BLaER1 (cell line): ENCODE measurements at regions not wholly inside any gene's neighbourhood (a gene's known extent, or its start where the extent isn't known, plus 50 kb on each side); places are given as distances from the start of the nearest gene placed in this dataset.

Experiments used
- H3K27ac ChIP-seq: shearing (Covaris generic); formaldehyde crosslinking; 2 replicates; pipeline ENCODE4 v1.8.1; 2022
- H3K27me3 ChIP-seq: shearing (Covaris generic); formaldehyde crosslinking; 2 replicates; pipeline ENCODE4 v1.8.1; 2022
- H3K36me3 ChIP-seq: shearing (Covaris generic); formaldehyde crosslinking; 2 replicates; pipeline ENCODE4 v1.8.1; 2022
- H3K4me1 ChIP-seq: shearing (Covaris generic); formaldehyde crosslinking; 2 replicates; pipeline ENCODE4 v1.8.1; 2022
- H3K4me2 ChIP-seq: shearing (Covaris generic); formaldehyde crosslinking; 2 replicates; pipeline ENCODE4 v1.8.1; 2022
- H3K4me3 ChIP-seq: shearing (Covaris generic); formaldehyde crosslinking; 2 replicates; pipeline ENCODE4 v1.8.1; 2022
- H3K9ac ChIP-seq: shearing (Covaris generic); formaldehyde crosslinking; 2 replicates; pipeline ENCODE4 v1.8.1; 2022
- H3K9me3 ChIP-seq: shearing (Covaris generic); formaldehyde crosslinking; 2 replicates; pipeline ENCODE4 v1.8.1; 2022
- H4K20me1 ChIP-seq: shearing (Covaris generic); formaldehyde crosslinking; 2 replicates; pipeline ENCODE4 v1.8.1; 2022
- Cebpa-rat ChIP-seq: shearing (Covaris generic); IDR thresholded peaks from 2 replicates; pipeline ENCODE4 v1.8.1; 2022

- H3K4me2 ChIP-seq = no peak overlapping the region
- H4K20me1 ChIP-seq = no peaks in the 10 kb centered on the region
- no peak overlapping the region for H3K27ac ChIP-seq
- no peak overlapping the region for H3K9ac ChIP-seq
- no peak for TF ChIP-seq Cebpa-rat
- no peak overlapping the region for H3K4me3 ChIP-seq
- H3K9me3 ChIP-seq = no peaks in the 10 kb centered on the region
- H3K27me3 ChIP-seq = no peaks in the 10 kb centered on the region
- no peaks in the 10 kb centered on the region for H3K4me1 ChIP-seq
- H3K36me3 ChIP-seq = no peaks in the 10 kb centered on the region
Measured at GRCh38 chr5:124278636-124279035, 467.8 kb downstream of the ZNF608 start.

GRCh38 chr5:124277767-124278545 lies 468.5 kb downstream of the ZNF608 start:
- H3K27ac ChIP-seq = no peak overlapping the region
- H3K9me3 ChIP-seq = no peaks in the 10 kb centered on the region

GRCh38 chr5:124276166-124276565 lies 470.3 kb downstream of the ZNF608 start:
- Histone ChIP-seq H4K20me1 (no peaks in the 10 kb centered on the region), H3K36me3 (no peaks in the 10 kb centered on the region), H3K4me3 (no peak overlapping the region), H3K4me2 (no peak overlapping the region), H3K9me3 (no peaks in the 10 kb centered on the region), H3K27me3 (no peaks in the 10 kb centered on the region), H3K9ac (no peak overlapping the region), H3K27ac (no peak overlapping the region), H3K4me1 (no peaks in the 10 kb centered on the region)
- no peak for TF ChIP-seq Cebpa-rat

More at GRCh38 chr5:124277767-124278545, 468.5 kb downstream of the ZNF608 start:
- H3K27me3 ChIP-seq = no peaks in the 10 kb centered on the region
- no peak overlapping the region for H3K9ac ChIP-seq
- no peaks in the 10 kb centered on the region for H3K36me3 ChIP-seq
- no peaks in the 10 kb centered on the region for H3K4me1 ChIP-seq
- H3K4me3 ChIP-seq = no peak overlapping the region
- H4K20me1 ChIP-seq = no peaks in the 10 kb centered on the region
- no peak for TF ChIP-seq Cebpa-rat
- H3K4me2 ChIP-seq = no peak overlapping the region

- H3K9ac ChIP-seq = no peak overlapping the region
- no peaks in the 10 kb centered on the region for H3K4me1 ChIP-seq
- TF ChIP-seq Cebpa-rat = no peak
- no peaks in the 10 kb centered on the region for H3K36me3 ChIP-seq
- H4K20me1 ChIP-seq = no peaks in the 10 kb centered on the region
- no peaks in the 10 kb centered on the region for H3K9me3 ChIP-seq
- H3K27ac ChIP-seq = no peak overlapping the region
- H3K4me2 ChIP-seq = no peak overlapping the region
- no peak overlapping the region for H3K4me3 ChIP-seq
- no peaks in the 10 kb centered on the region for H3K27me3 ChIP-seq
Measured at GRCh38 chr5:124274949-124275348, 471.5 kb downstream of the ZNF608 start.

- no peak overlapping the region for H3K9ac ChIP-seq
- H4K20me1 ChIP-seq = no peaks in the 10 kb centered on the region
- no peak for TF ChIP-seq Cebpa-rat
- H3K27me3 ChIP-seq = no peaks in the 10 kb centered on the region
- H3K27ac ChIP-seq = no peak overlapping the region
- H3K36me3 ChIP-seq = no peaks in the 10 kb centered on the region
- no peak overlapping the region for H3K4me3 ChIP-seq
- no peak overlapping the region for H3K4me2 ChIP-seq
- H3K9me3 ChIP-seq = no peaks in the 10 kb centered on the region
- H3K4me1 ChIP-seq = peaks cover 11% of the 10 kb centered on the region
Measured at GRCh38 chr5:124264499-124264898, 481.9 kb downstream of the ZNF608 start.

GRCh38 chr5:124263680-124264491 lies 482.6 kb downstream of the ZNF608 start:
- Histone ChIP-seq H3K27me3 (no peaks in the 10 kb centered on the region), H3K27ac (no peak overlapping the region), H3K36me3 (no peaks in the 10 kb centered on the region), H3K9me3 (no peaks in the 10 kb centered on the region), H3K4me2 (no peak overlapping the region), H3K4me3 (no peak overlapping the region), H3K4me1 (peaks cover 11% of the 10 kb centered on the region), H4K20me1 (no peaks in the 10 kb centered on the region), H3K9ac (no peak overlapping the region)
- no peak for TF ChIP-seq Cebpa-rat

GRCh38 chr5:124262991-124263571 lies 483.4 kb downstream of the ZNF608 start:
- Histone ChIP-seq H3K36me3 (no peaks in the 10 kb centered on the region), H3K4me1 (peaks cover 11% of the 10 kb centered on the region), H3K27me3 (no peaks in the 10 kb centered on the region), H3K4me3 (no peak overlapping the region), H3K9me3 (no peaks in the 10 kb centered on the region), H3K9ac (no peak overlapping the region), H4K20me1 (no peaks in the 10 kb centered on the region), H3K27ac (no peak overlapping the region), H3K4me2 (no peak overlapping the region)
- no peak for TF ChIP-seq Cebpa-rat

- Histone ChIP-seq H4K20me1 (no peaks in the 10 kb centered on the region), H3K4me2 (no peak overlapping the region), H3K27me3 (no peaks in the 10 kb centered on the region), H3K4me1 (peaks cover 11% of the 10 kb centered on the region), H3K9me3 (no peaks in the 10 kb centered on the region), H3K27ac (no peak overlapping the region), H3K9ac (no peak overlapping the region), H3K36me3 (no peaks in the 10 kb centered on the region), H3K4me3 (no peak overlapping the region)
- no peak for TF ChIP-seq Cebpa-rat
Measured at GRCh38 chr5:124262470-124262869, 484.0 kb downstream of the ZNF608 start.

GRCh38 chr5:124261848-124262247 lies 484.6 kb downstream of the ZNF608 start:
- no peak overlapping the region for H3K27ac ChIP-seq
- H3K36me3 ChIP-seq = no peaks in the 10 kb centered on the region
- no peak overlapping the region for H3K4me2 ChIP-seq
- H4K20me1 ChIP-seq = no peaks in the 10 kb centered on the region
- no peaks in the 10 kb centered on the region for H3K27me3 ChIP-seq
- no peak for TF ChIP-seq Cebpa-rat
- 0 out of 2 replicates have a peak, but pooled peaks cover 4% of the 10 kb centered on the region for H3K9me3 ChIP-seq
- no peak overlapping the region for H3K9ac ChIP-seq
- peaks cover 11% of the 10 kb centered on the region for H3K4me1 ChIP-seq
- no peak overlapping the region for H3K4me3 ChIP-seq
